Adipocyte (in vitro differentiated cells): ENCODE measurements at regions not wholly inside any gene's neighbourhood (a gene's known extent, or its start where the extent isn't known, plus 50 kb on each side); places are given as distances from the start of the nearest gene placed in this dataset.

Experiments
- DNase-seq: peaks from one replicate; pipeline ENCODE4 v3.0.0-alpha.2; 2015; ENCODE audit warnings: low read depth
- H3K27me3 ChIP-seq: replicated peaks from 2 replicates; pipeline ENCODE4 v1.7.0; 2013; ENCODE audit warnings: mild to moderate bottlenecking, low read length, moderate library complexity; ENCODE audit not compliant: control insufficient read depth, insufficient read depth
- H3K36me3 ChIP-seq: 2 replicates; pipeline ENCODE4 v1.7.0; 2013; ENCODE audit warnings: low read length, mild to moderate bottlenecking, moderate library complexity; ENCODE audit not compliant: control insufficient read depth, insufficient read depth, severe bottlenecking
- H3K4me1 ChIP-seq: 2 replicates; pipeline ENCODE4 v1.7.0; 2013; ENCODE audit warnings: mild to moderate bottlenecking, low read length, moderate library complexity; ENCODE audit not compliant: control insufficient read depth, insufficient read depth
- H3K4me3 ChIP-seq: 2 replicates; pipeline ENCODE4 v1.7.0; 2013; ENCODE audit warnings: mild to moderate bottlenecking, low read length, moderate library complexity
- H3K9ac ChIP-seq: 2 replicates; pipeline ENCODE4 v1.7.0; 2013; ENCODE audit warnings: mild to moderate bottlenecking, low read length, moderate library complexity
- H3K9me3 ChIP-seq: 2 replicates; pipeline ENCODE4 v1.7.0; 2013; ENCODE audit warnings: mild to moderate bottlenecking, low read length, moderate library complexity; ENCODE audit not compliant: control insufficient read depth

DNA sequence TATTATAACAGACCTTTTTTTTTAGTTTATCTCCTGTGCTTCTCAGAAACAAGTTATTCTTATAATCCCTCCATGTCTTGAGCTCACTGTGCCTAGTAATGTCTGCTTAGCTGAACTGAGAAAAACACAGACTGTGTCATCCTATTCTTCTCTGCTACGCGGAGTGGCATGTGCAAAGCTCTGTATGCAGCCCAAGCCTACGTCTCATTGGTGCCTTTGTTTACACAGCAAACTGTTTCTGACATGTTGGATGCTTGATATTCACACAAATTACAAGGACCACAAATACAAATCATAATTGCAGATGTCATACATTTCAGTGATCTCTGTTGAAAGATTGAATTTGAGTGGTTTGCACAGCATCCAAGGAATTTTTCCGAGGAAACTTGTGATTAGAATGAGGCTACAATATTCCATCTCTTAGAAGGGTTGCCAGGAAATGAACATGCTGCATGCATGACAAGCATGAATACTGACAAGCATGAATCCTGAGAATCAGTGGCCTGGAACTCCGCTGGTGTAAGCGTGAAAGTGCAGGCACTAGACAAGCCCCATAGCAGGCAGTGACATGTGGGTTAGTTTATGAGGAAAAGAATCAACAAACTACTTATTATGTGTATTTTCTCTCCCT lies 128.4 kb upstream of the SGK1 start:
- DNase-seq = peak; percentile 88
- no peak overlapping the region for H3K4me3 ChIP-seq
- no peaks in the 10 kb centered on the region for H3K36me3 ChIP-seq
- H3K9me3 ChIP-seq = no peaks in the 10 kb centered on the region
- peaks cover 18% of the 10 kb centered on the region for H3K4me1 ChIP-seq
- no peak overlapping the region for H3K9ac ChIP-seq
- H3K27me3 ChIP-seq = no peaks in the 10 kb centered on the region

DNA sequence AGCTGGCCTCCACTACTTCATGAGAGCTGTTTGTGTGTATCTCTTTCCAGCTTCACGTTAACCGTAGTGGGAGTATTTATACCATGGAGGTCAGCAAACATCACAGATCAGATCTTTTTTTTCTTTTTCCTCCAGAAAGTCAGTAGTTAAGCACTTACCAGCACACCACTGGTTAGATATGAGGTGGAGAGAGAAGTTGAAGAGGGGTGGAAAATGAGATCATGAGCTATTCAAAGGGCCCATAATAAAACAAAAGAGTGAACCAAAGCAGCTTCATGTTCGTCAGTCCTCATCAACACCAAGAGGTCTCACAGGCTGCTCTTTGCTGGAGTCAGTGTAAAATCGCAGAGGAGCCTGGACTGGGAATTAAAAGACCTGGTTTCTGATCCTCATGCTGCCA lies 125.1 kb upstream of the SGK1 start:
- Histone ChIP-seq H3K27me3 (no peaks in the 10 kb centered on the region), H3K4me1 (peaks cover 15% of the 10 kb centered on the region), H3K36me3 (no peaks in the 10 kb centered on the region), H3K9ac (no peak overlapping the region), H3K9me3 (no peaks in the 10 kb centered on the region), H3K4me3 (no peak overlapping the region)
- DNase-seq = no peak

DNA sequence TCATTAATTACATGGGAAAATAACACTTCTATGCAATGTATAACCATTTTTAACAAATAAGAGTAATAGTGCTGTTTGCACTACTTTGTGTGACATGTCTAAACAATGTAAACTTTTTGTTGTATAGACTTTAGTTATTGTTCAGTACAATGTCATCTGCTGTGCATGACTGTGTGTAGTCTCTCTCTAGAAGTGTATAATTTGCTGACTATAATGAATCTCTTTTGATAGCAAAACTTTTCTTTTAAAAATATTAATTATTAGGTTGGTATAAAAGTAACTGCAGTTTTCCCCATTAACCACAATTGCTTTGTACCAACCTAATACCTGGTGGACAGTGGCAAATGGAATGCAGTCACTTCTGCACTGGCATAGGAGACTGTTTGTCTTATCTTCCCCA lies 124.2 kb upstream of the SGK1 start:
- Histone ChIP-seq H3K27me3 (no peaks in the 10 kb centered on the region), H3K9me3 (no peaks in the 10 kb centered on the region), H3K9ac (no peak overlapping the region), H3K36me3 (no peaks in the 10 kb centered on the region), H3K4me1 (peaks cover 9% of the 10 kb centered on the region), H3K4me3 (no peak overlapping the region)
- DNase-seq = no peak

DNA sequence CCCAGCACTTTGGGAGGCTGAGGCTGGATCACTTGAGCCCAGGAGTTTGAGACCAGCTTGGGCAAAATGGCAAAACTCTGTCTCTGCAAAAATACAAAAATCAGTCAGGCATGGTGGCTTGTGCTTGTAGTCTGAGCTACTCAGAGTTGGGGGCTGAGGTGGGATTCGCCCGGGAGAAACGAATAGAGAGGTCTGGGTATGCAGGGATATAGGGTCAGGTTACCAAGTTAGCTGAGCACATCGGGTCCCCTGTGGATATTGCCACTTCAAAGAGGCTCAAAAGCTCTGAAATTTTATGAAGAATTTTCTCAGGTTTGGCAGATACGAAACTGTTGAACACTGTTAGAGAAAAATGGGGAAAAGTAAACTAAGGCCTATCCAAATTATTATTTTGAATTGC lies 120.9 kb upstream of the SGK1 start:
- H3K27me3 ChIP-seq = no peaks in the 10 kb centered on the region
- no peaks in the 10 kb centered on the region for H3K9me3 ChIP-seq
- peaks cover 19% of the 10 kb centered on the region for H3K4me1 ChIP-seq
- no peaks in the 10 kb centered on the region for H3K36me3 ChIP-seq
- no peak overlapping the region for H3K9ac ChIP-seq
- no peak for DNase-seq
- H3K4me3 ChIP-seq = no peak overlapping the region

DNA sequence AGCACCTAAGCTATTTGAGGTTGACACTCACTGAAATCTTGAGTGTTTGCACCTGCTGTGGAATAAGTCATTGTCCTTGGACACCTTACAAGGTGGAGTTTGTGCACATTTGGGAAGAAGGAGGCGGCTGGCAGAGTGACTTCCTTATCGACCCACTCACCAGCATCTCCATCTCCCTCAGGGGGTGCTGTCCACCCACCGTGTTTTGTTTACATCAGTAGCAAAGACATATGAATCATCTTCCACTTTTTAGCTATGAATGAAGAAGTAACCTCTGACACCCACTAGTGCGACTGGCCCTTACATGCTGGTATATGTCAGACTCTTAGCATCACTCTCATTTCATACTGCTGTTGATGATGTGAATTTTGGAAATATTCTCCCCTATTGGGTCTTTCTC lies 119.5 kb upstream of the SGK1 start:
- no peak for DNase-seq
- H3K36me3 ChIP-seq = no peaks in the 10 kb centered on the region
- H3K4me3 ChIP-seq = peak overlapping the region; percentile 72
- H3K27me3 ChIP-seq = no peaks in the 10 kb centered on the region
- no peak overlapping the region for H3K9ac ChIP-seq
- H3K9me3 ChIP-seq = no peaks in the 10 kb centered on the region
- H3K4me1 ChIP-seq = peaks cover 19% of the 10 kb centered on the region

DNA sequence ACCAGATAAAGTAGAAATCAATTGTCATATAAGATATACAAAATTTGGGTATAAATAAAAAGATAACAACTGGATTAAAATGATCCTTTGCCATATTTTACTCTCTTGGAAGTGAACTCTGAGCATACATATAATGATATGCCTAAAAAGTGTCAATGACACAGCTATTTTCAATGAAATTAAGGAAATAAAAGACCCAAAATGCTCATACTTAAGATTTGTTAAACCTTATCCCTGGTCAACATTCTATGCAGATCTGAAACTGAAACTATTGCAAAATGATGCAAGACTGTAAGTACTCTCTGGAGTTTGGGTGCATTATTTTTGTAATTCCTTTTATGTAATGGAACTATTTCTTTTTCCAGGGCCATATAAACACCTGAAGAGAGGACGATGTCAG lies 119.0 kb upstream of the SGK1 start:
- Histone ChIP-seq H3K4me3 (peak overlapping the region; percentile 72), H3K4me1 (peaks cover 19% of the 10 kb centered on the region), H3K36me3 (no peaks in the 10 kb centered on the region), H3K9me3 (no peaks in the 10 kb centered on the region), H3K27me3 (no peaks in the 10 kb centered on the region), H3K9ac (no peak overlapping the region)
- peak; percentile 75 for DNase-seq

DNA sequence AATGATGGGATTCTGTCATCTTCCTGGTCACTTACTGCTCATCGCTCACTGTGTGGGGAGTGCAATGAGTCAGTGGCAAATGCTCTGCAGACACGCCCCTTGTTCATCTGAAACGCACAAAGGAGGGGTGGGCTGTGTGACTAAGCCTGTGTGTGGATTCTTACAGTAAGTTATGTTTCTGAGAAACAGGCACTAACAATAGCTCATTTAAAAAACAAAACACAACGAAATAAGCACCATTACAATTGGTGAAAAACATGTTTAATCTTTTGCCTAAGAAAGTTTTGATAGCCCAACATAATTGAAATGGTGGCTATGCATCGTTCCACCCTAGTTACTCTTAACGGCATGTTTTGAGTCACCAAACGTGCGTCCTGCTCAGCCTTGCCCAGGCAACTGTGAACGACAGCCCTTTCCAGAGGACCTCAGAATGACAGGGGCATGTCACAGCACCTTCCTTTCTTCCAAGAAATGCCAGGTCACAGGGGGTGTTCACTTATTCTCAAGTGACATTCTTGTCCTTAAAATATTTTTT lies 118.4 kb upstream of the SGK1 start:
- peaks cover 19% of the 10 kb centered on the region for H3K4me1 ChIP-seq

DNA sequence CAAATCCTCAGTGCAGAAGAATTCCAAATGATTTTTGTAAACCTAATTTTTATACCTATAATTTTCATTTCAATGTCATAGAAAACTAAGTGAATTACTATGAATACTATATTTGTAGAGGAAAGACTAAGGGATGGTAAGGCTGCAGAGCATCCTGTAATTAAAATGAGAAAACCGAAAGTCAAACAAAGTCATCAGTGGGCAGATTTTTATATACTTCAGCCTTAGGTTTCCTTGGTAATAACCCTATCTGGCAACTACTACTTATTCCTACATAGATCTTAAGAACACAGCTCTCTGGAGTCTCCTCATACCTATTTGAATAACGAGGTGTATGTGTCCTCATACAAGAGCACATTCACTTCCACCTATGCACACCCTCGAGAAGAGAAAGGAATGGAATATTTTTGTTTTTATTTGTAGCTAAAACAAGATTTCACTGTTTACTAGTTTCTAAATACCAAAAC lies 117.9 kb upstream of the SGK1 start:
- DNase-seq = no peak
- H3K36me3 ChIP-seq = no peaks in the 10 kb centered on the region

More for the DNA sequence above, 118.4 kb upstream of the SGK1 start:
- peak; percentile 94 for DNase-seq
- H3K9ac ChIP-seq = peak overlapping the region; percentile 45
- no peaks in the 10 kb centered on the region for H3K9me3 ChIP-seq
- no peaks in the 10 kb centered on the region for H3K36me3 ChIP-seq
- H3K27me3 ChIP-seq = no peaks in the 10 kb centered on the region
- H3K4me3 ChIP-seq = peak overlapping the region; percentile 72

DNA sequence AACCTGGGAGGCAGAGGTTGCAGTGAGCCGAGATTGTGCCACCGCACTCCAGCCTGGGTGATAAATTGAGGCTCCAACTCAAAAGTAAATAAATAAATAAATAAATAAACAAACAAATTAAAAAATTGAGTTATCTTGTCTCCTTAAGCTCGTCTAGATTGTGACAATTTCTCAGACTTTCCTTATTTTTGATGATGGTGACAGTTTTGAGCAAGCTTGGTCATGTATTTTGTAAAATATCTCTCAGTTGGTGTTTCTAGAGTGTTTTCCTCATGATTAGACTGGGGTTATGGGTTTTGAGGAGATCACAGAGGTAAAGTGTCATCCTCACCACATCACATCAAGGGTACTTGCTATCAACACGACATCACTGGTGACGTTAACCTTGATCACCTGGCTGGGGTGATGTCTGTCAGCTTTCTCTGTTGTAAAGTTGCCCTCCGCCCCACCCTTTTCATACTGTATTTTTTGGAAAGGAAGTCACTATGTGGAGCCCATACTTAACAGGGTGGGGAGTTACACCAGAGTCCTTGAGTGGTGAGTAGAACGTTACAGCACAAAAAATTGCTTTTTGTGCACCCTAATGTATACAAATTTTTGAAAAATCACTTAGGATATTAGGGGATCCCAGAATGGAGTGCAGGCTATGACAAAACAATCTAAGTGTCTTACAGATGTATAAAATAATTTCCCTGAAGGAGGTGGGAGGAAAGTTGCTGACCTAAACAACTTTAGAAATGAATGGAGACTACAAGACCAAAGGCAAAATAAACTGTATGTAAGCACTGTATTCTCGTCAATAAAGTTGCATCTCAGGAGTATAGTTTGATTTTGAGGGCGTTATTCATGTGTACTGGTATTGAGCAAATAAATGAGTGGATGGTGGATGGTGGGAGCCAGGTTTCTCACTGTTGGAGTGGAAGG lies 116.4 kb upstream of the SGK1 start:
- Histone ChIP-seq H3K9me3 (no peaks in the 10 kb centered on the region), H3K36me3 (no peaks in the 10 kb centered on the region), H3K4me3 (no peak overlapping the region), H3K27me3 (no peaks in the 10 kb centered on the region), H3K4me1 (peaks cover 19% of the 10 kb centered on the region), H3K9ac (no peak overlapping the region)
- no peak for DNase-seq

More for the DNA sequence above, 117.9 kb upstream of the SGK1 start:
- Histone ChIP-seq H3K9me3 (no peaks in the 10 kb centered on the region), H3K27me3 (no peaks in the 10 kb centered on the region), H3K4me1 (peaks cover 19% of the 10 kb centered on the region), H3K4me3 (peak overlapping the region; percentile 72), H3K9ac (no peak overlapping the region)

DNA sequence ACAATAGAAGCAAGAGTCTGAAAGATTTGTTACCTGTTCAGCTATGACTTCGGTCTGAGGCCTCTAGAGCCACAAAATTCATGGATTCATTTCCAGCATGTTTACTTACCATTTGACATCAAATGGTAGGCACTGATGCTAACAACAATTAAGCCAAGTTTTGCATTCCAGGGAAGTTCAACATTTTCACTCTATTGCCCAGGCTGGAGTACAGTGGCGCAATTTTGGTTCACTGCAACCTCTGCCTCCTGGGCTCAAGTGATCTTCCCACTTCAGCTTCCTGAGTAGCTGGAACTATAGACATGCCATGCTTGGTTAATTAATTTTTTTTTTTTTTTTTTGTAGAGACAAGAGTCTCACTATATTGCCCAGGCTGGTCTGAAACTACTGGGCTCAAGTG lies 114.1 kb upstream of the SGK1 start:
- no peaks in the 10 kb centered on the region for H3K27me3 ChIP-seq
- H3K4me1 ChIP-seq = peaks cover 15% of the 10 kb centered on the region
- no peak overlapping the region for H3K9ac ChIP-seq
- no peak overlapping the region for H3K4me3 ChIP-seq
- no peaks in the 10 kb centered on the region for H3K36me3 ChIP-seq
- no peak for DNase-seq
- no peaks in the 10 kb centered on the region for H3K9me3 ChIP-seq

DNA sequence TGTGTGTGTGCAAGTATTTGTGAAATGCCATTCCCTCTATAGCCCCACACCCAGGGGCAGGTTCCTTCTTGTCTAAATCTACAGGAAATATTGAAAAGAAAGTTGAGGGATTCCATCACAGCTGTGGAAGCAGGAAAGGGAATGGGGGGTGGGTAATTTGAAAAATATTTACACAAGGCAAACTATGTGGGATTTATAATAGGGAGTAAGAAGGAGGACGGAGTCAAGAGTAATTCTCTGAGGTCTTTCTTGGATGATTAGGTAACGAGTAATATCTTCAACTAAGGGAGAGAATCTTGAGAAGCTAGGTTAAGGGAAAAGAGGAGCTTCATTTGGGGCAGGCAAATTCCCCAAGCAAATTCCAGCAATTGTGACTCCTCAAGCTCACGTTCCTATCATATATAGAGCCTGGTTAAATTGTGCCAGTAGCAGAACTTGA lies 113.5 kb upstream of the SGK1 start:
- Histone ChIP-seq H3K9ac (no peak overlapping the region), H3K9me3 (no peaks in the 10 kb centered on the region), H3K27me3 (no peaks in the 10 kb centered on the region), H3K36me3 (no peaks in the 10 kb centered on the region), H3K4me1 (peaks cover 9% of the 10 kb centered on the region), H3K4me3 (no peak overlapping the region)
- no peak for DNase-seq
